Coronary artery (tissue), 2 donors: ENCODE measurements at regions not wholly inside any gene's neighbourhood (a gene's known extent, or its start where the extent isn't known, plus 50 kb on each side); places are given as distances from the start of the nearest gene placed in this dataset.

ENCODE experiments used
- DNase-seq: peaks from one replicate; pipeline ENCODE4 v3.0.0-alpha.2; 2017; ENCODE audit warnings: low spot score
- H3K27ac ChIP-seq, 2 donors: fragments of 200-600 bp; sonication (generic); one replicate each; pipeline ENCODE4 v1.5.1; 2016 to 2019
- H3K4me3 ChIP-seq: fragments of 200-600 bp; sonication (generic); 2 replicates; pipeline ENCODE4 v1.5.1; 2016; ENCODE audit warnings: mild to moderate bottlenecking, moderate library complexity
- TF ChIP-seq, protein P1 (sequence below): fragments of 200-600 bp; sonication (generic); IDR thresholded peaks from one replicate; pipeline ENCODE4 v1.5.1; 2019; ENCODE audit warnings: antibody characterized with exemption

DNA sequence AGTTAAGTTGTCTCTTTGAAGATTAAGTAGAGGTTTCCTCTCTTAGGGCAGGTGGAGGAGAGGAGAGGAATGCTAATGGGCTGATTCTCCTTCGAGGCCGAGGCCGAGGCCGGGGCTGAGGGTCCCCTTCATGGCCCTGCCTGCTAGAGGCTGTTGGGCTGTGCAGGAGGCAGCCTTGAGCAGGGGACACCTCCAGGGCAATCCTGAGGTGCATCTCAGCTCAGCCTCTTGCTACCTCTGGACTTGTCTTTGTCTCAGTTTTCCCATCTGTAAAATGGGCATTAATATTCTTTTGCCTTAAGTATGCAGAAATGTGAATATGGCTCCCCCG is 97.7 kb upstream of the PRR20G start:
- TF ChIP-seq, protein P1, sequence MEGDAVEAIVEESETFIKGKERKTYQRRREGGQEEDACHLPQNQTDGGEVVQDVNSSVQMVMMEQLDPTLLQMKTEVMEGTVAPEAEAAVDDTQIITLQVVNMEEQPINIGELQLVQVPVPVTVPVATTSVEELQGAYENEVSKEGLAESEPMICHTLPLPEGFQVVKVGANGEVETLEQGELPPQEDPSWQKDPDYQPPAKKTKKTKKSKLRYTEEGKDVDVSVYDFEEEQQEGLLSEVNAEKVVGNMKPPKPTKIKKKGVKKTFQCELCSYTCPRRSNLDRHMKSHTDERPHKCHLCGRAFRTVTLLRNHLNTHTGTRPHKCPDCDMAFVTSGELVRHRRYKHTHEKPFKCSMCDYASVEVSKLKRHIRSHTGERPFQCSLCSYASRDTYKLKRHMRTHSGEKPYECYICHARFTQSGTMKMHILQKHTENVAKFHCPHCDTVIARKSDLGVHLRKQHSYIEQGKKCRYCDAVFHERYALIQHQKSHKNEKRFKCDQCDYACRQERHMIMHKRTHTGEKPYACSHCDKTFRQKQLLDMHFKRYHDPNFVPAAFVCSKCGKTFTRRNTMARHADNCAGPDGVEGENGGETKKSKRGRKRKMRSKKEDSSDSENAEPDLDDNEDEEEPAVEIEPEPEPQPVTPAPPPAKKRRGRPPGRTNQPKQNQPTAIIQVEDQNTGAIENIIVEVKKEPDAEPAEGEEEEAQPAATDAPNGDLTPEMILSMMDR: no peak
- DNase-seq: peak; percentile 60
- H3K4me3 ChIP-seq: no peak overlapping the region
- no peak overlapping the region for H3K27ac ChIP-seq

DNA sequence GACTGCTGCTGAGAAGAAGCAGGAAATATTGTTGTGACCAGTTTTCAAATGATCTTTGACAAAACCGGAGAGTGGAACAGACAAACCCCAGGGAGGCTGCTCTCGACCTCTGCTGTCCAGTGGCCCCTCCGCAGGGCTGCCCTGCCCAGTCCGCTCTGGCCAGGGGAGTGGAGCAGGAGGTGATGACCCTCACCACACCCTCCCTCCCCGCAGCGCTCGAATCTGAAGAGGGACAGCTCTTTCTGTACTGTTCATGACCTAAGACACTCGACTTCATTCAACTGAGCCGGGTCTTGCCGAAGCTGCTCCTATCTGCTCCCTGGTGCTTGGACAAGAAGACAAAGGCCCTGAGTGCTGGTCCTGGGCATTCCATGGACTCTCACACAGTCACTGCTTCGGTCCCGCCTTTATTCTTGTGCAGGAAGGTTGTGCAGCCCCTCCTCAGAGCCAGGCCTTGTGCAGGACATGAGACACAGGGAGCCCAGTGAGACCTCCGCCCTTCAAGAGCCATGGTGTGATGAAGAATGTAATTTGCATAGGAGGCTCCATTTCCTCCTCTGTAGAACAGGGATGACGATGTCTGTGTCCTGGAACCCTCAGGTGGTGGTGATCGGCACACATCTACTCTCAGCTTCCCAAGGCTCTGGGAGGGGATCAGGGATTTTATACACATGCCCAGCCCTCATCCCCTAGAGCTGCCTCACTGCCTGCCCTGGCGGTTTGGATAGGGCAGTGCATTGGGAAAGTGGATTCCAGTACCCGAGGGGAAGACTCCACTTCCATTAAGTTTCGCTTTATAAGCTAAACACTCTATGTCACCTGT is 97.1 kb upstream of the PRR20G start:
- Histone ChIP-seq H3K4me3 (no peak overlapping the region), H3K27ac (no peak overlapping the region)
- TF ChIP-seq, protein P1: no peak
- no peak for DNase-seq

DNA sequence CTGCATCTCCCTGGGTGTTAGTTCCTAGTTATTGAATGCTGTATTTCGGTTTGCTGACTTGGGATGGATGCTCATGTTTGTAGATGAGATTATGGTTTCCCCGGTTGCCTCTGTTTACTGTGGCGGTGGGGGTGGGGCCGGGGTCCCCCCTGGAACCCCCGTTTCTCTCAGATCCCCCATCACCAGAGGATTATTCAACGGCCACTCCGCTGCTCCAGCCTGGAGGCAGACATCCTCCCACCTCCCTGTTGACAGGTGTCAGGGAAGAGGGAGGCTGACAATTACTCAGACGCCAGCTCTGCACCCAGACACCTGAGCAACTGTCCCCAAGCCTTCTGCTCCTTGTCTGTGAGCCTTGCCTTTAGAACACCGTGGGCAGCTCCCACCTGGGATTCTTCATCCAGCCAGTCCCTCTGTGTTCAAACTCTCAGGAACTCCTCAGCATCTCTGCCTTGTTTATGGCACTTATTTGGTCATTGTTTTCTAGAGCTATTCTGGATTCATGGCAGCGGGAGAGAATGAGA is 95.9 kb upstream of the PRR20G start:
- Histone ChIP-seq H3K4me3 (no peak overlapping the region), H3K27ac (no peak overlapping the region)
- TF ChIP-seq, protein P1: no peak
- DNase-seq: no peak

DNA sequence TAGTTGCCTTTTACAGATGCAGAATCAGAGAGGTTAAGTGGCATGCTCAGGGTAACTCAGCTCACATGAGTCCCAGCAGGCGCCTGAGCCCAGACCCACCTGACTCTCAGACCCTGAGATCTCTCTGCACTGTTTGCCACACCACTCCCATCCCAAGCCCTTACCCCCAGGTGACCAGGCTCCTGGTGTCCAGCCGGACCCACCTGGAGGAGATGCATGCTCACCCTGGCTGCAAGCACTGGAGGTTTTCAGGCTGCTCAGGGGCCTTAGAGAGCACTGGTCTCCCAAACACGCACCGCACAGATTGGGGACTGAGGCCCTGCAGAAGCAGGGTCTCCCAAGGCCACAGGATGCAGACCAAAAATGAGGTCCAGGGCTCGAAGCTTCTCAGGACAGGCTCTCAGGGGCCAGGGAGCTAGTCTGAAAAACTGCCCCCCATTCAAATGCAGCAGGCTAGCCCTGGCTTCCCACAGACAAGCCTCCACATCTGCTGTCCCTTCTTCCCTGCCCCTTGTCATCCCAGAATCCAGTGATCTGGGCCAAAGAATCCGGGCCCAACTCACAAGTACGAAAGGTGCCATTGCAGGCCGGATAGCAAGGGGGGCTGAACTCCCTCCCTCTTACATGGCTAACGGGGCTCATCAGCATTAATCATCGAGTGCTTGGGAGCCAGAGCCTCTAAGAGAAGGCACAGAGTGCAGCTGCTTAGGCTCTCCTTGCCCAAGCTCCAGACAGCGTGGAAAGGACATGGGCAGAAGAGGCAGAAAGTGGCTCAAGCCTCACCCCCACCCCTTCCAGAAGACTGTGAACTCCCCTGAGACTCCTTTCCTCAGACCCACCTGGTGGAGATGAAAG is 90.2 kb upstream of the PRR20G start:
- peak; percentile 66 for DNase-seq
- Histone ChIP-seq H3K4me3 (no peak overlapping the region), H3K27ac (no peak overlapping the region)
- TF ChIP-seq, protein P1: no peak

DNA sequence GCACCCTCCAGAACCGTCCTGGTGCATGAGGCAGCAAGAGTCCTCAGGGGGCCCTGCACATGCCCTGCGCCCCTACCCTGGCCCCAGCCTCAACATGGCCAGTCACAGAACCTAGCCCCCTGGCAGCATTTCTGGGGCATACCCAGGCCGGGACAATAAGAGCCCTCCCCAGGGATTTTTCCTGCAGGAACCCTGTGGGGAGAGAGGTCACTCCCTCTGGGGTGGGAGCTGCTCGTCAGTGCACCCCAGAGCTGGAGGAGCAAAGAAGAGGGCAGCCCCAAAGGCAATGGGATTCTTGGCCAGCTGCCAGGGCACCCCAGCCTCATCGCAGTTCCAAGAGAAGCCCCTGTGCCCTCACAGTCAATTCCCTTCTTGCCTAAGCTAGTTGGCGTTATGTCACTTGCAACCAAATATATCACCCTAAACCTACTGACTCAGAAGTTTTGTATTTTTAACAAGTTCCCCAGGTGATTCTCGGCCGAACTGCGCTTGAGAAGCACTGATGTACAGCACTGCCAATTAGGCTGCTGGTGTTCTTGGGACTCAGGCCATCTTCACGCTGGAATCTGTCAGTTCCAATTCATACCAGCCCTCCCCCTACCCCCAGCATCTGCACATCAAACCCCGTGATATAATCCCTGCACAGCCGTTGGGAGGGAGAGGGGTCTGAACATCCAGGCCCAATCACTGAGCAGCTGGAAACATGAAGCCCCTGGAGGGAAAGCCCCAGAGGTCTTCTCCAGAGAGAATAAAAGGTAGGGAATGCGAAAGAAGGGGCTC is 87.5 kb upstream of the PRR20G start:
- Histone ChIP-seq H3K27ac (no peak overlapping the region), H3K4me3 (no peak overlapping the region)
- TF ChIP-seq, protein P1: no peak
- peak; percentile 66 for DNase-seq

DNA sequence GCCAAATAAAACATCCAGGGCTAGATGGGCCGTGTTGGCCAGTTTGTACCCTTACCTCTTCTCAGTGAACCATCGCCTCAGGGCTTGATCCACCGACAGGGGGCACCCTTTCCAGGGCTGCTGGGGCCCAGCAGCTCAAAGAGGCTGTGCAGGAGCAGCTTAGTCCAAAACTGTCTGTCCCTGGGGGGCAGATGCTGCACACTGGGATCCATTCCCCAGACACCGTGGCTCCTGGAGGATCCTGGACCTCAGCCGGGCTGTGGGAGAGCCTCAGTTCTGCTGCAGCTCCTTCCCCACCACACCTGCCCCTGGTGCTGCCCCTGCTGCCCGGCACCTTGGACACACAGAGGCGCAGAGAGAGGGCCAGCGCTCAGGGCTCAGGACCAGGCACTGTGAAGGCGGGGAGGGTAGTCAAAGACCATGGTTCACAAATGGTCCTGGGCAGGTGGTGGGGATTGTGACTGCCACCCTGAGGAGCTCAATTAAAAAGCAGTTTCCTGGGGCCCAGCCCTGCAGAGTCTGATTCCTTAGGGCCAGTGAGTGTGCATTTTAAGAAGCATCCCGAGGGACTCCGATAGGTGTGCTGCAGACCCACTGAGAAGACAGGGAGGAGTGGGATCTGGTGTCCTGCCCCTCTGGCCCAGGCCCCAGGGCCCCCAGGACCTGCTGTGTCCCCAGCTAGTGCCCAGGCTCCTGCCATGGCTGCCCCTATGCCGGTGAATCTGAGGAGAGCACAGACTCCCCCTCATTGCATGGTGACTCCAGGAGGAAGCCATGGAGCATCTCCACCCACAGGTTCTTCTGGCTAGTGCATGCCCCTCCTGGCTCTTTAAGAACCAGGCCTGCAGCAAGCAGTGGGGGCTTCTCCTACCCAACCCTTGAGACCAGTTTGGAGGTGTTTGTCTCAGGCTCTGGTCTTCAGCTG is 86.5 kb upstream of the PRR20G start:
- TF ChIP-seq, protein P1: no peak
- DNase-seq: no peak
- Histone ChIP-seq H3K27ac (no peak overlapping the region), H3K4me3 (no peak overlapping the region)
